Stimulated activated CD4-positive, alpha-beta T cell treated with anti-CD3 and anti-CD28 coated beads, Interleukin-15, amount 100 ng/mL, for 48 hours (primary cell): ENCODE measurements at regions not wholly inside any gene's neighbourhood (a gene's known extent, or its start where the extent isn't known, plus 50 kb on each side); places are given as distances from the start of the nearest gene placed in this dataset.

ENCODE experiments used
- DNase-seq, 2 donors: peaks; one replicate each; pipeline ENCODE4 v3.0.0-alpha.2; 2020; ENCODE audit warnings: low read depth in 2 of 2

- no peak for DNase-seq
Observed at GRCh38 chr16:74183601-74184360, 112.8 kb upstream of the PSMD7 start.

DNA sequence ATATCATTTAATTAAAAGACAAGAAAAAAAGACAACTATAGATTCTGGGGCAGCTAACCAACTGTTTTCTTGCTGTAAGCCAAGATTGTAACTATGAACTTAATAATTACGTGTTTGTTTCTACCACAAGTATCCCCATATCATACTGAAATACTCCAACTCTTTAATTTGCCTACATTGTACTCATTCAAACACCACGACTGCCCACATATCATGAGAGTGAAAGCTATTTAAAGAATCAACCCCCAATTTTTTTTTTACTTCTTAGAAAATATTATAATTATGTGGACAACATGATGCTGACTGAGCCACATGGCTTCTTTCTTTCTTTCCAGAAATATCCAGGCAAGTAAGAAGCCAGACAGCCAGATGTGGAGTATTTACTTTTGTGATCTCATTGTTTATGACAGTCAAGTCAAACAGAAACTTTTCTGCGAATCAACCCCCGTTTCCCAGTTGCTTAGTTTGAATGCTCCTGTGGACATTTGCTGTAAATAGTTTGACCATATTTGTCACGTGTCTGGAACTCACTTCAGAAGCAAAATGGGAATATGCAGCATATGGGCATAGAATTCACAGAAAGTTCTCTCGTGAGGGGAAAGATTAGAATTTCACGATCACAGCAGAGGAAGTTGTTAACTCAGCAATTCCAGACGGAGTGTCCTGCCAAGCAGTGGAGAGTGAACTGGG, 126.8 kb upstream of the PSMD7 start:
- DNase-seq, result no peak

DNA sequence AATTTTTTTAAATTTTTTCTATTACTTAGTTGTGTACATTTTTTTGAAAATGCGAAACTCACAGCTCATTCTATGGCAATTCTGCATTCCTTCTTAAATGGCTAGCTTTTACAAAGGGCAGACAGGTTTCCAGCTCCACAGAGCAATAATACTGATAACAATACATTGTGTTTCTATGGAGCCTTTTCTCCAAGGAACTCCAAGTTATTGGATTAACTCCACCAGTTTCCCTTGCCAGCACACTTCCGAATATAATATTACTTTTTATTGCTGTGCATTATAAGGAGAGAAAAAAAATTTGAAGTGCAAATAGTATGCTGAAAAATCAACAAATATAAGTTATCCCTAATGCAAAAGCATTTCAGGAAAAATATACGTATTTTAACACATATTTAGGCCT, 127.5 kb upstream of the PSMD7 start:
- DNase-seq, result no peak

- no peak for DNase-seq
Observed at GRCh38 chr16:74168445-74168844, 128.2 kb upstream of the PSMD7 start.

- DNase-seq, result no peak
Observed at GRCh38 chr16:74166456-74166855, 130.2 kb upstream of the PSMD7 start.

DNA sequence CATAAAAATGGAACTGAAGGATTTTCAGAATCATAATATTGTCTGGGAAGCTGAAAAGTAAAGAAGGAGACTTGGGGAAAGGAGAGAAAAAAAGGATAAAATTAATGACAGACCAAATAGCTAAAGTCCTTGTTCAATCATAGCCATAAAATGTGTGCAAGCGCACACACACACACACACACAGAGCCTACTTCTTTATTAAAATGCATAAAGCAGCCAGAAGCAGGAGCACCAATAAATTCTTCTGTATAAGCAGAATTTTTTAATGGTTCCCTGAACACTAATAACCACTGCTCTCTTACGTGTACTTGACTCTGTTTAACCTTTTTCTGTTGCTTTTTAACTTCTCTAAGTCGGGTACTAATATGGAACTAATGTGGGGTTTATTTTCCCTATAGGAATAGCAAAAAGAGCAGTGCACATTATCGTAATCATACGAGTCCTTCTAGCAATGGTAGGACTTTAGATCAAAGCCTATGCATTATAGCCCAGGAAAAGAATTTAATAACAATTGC, 131.0 kb upstream of the PSMD7 start:
- DNase-seq, result no peak

GRCh38 chr16:74160759-74161158, 135.9 kb upstream of the PSMD7 start:
- DNase-seq, result no peak

- no peak for DNase-seq
Observed at GRCh38 chr16:74153773-74154172, 142.8 kb upstream of the PSMD7 start.

GRCh38 chr16:74146643-74147042, 150.0 kb upstream of the PSMD7 start:
- DNase-seq, result no peak

DNA sequence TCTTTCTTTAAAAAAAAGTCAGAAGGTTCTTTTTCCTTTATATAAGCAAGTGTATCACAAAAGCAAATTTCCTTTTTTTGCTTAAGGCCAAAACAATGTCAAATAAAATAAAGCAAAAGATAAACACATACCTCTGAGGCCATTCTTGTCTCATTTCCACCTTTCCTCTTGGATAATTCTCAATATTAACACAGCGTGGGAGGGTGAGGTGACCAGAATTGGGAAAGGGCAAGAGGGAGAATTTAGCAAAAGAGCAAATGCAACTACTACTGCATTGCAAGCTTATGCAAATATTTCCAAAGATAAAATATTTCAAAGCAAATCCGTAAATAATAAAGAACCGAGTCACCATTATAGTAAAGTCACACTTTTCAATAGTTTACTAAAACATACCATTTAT, 153.4 kb upstream of the PSMD7 start:
- no peak for DNase-seq

- no peak for DNase-seq
Observed at GRCh38 chr16:74141015-74141414, 155.6 kb upstream of the PSMD7 start.

GRCh38 chr16:74140557-74140956, 156.1 kb upstream of the PSMD7 start:
- DNase-seq, result no peak

- no peak for DNase-seq
Observed at GRCh38 chr16:74123826-74124225, 172.8 kb upstream of the PSMD7 start.

- DNase-seq, result no peak
Observed at GRCh38 chr16:74123195-74123594, 173.4 kb upstream of the PSMD7 start.

- DNase-seq, result no peak
Observed at GRCh38 chr16:74117798-74118197, 178.8 kb upstream of the PSMD7 start.

GRCh38 chr16:74113545-74113944, 183.1 kb upstream of the PSMD7 start:
- no peak for DNase-seq

DNA sequence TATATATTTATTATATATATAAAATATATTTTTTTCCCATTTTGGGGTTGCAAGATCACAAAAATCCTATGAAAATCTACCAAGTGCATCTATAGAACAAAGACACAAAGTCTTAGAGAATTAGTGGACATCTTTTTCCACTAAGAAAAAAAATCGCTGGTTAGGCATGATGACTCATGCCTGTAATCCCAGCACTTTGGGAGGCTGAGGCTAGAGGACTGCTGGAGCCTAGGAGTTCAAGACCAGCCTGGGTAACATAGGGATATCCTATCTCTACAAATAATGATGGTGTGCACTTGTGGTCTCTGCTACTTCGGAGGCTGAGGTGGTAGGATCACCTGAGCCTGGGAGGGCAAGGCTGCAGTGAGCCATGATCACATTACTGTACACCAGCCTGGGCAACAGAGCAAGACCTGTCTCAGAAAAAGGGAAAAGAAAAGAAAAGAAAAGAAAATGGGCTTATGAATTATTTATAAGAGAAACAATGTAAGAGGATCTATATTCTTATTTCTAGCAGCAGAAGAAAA, 185.1 kb upstream of the PSMD7 start:
- no peak for DNase-seq

DNA sequence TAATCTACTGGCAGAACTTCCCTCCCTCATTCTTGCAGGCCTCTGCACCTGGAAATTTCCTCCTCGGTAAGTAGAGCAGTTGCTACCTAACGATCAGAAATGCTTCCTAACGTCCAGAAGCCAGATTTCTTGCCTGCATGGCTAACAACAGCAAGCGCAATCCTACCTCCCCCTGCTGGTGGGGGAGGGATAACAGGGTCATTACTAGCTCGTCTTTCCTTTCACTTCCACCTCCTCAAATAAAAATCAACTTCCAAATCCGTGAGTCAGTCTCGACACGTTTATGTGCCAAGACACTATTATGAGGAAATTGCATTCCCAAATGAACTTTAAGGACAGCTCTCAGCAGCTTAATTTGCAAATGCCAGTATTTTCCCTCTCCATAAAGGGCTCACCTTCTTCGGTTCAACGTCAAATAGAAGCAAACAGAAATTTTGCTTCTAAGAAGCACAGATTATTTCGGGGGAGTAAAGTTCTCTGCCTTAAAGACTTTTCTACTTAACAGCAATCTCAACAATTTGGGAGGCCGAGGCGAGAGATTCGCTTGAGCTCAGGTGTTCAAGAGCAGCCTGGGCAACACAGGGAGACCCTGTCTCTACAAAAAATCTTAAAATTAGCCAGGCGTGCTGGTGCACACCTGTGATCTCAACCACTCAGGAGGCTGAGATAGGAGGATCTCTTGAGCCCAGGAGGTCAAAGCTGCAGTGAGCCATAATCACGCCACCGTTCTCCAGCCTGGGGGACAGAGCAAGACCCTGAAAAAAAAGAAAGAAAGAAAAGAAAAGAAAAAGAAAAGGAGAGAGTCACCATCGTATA, 188.6 kb upstream of the PSMD7 start:
- DNase-seq, result peak; percentile 4 to 16

- no peak for DNase-seq
Observed at GRCh38 chr16:74104022-74104421, 192.6 kb upstream of the PSMD7 start.

DNA sequence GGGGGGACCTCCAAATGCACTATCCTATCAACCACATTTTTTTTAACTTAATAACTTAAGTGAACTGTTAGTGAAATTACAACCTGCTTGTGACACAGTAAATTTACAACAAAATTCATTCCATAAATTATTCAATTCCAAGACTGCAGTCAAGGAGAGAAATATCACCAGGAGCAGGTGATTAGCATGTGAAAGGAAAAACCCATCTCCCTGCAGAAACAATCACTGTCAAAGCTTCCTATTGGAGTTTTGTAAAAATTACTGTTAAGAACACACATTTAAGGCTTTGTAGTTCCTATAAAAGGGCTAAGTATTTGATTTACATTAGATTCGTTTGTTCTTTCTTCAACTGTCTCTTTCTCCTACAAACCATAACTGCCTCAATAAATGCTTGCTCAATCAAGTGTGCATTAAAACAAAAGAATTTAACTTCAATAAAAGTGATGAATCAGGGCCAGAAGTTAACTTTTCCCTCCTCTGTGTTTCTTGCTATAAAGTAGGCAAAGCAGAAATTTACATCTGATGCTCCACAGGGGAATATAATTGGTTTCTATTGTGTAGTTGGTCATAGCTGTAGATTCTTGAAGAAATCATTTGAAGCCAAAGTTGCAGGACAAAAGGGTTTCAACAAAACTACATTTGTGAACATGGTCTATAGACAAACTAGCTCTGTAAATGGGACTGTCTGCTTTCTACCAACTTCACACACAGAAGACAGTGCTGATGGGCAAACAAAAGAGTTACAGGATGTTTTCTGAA, 195.1 kb upstream of the PSMD7 start:
- no peak for DNase-seq
